ENCODE measurements at regions not wholly inside any gene's neighbourhood (a gene's known extent, or its start where the extent isn't known, plus 50 kb on each side); places are given as distances from the start of the nearest gene placed in this dataset.
A peak's percentile ranks its signal among the peaks of the same experiment; 100 is the strongest.

DNA sequence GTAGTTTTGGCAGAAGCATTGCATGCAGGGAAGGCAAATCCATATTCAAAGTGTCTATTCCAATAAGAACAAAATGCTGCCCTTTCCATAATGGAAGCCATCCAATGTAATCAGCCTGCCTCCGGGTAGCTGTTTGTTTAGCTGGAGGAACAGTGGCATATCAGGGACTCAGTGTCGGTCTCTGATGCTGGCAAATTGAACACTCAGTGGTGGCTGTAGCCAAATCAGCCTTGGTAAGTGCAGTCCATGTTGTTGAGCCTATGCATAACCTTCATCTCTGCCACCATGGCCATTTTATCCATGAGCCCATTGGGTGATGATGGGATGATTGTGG, 147.8 kb upstream of the MAX start:
- no peak for DNase-seq (ENCODE audit: low spot score)

DNA sequence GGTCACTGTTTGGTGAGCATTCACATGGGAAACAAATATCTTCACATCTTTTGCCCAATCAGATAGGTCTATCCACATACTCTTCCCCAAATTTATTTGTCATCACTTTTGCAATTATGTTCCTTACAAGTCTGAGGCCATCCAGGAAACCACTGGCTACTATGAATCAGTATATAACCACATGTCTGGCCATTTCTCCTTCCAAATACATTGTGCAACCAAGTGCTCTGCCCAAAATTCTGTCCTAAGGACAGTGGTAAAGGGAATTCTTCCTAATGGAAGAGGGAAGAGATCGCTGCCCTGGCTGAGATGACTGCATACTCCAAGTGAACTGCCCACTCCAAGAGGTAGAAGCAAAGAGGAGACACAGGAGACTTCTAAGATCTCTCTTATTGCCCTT, 148.9 kb upstream of the MAX start:
- DNase-seq (ENCODE audit: low spot score) = no peak

DNA sequence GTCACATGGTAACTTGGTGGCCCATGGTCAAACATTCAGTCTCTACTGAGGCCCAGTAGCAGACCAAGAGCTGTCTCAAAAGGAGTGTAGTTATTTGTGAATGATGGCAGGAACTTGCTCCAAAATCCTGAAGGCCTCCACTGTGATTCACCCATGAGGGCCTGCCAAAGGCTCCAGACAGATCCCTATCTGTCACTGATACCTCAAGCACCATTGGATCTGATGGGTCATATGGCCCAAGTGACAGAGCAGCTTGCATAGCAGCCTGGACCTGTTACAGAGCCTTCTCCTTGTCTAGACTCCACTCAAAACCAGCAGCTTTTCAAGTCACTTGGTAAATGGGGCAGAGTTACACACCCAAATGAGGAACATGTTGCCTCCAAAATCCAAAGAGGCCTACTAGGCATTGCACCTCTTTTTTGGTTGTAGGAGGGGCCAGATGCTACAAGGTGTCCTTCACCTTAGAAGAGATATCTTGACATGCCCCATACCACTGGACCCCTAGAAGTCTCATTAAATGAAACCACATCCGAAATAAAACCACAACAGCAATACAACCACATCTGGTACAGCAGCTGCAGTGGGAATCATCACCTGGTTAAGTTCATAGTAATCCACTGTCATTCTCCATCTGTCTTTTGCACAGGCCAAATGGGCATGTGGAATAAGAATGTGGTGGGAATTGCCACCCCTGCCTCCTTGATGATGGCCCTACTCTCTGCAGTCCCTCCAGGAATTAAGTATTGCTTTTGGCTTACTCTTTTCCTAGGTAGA, 150.4 kb upstream of the MAX start:
- DNase-seq (ENCODE audit: low spot score) = no peak

DNA sequence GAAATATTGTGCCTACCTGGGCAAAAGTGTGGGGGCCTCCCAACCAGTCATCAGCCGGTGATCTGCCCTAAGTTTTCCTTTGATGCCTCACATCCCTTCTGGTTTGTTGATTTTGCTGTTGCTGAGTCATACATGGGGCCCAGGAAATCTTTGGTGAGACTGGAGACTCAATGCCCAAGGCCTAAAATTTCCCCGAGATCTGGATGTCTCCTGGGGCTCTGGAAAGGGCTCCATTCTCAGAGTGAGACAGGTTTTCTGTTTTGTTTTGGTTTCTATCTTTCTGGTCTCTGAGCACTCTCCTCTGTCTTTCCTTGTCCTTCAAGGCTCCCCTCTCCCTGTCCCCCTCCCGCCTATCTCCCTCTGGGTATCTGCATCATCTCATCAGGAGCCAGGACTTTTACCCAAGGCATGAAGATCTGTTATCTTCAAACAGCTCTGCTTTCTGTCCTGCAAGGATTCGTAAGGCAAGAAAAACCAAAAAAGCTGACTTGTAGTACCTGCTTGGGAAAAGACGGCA, 152.8 kb upstream of the MAX start:
- no peak for DNase-seq (ENCODE audit: low spot score)

DNA sequence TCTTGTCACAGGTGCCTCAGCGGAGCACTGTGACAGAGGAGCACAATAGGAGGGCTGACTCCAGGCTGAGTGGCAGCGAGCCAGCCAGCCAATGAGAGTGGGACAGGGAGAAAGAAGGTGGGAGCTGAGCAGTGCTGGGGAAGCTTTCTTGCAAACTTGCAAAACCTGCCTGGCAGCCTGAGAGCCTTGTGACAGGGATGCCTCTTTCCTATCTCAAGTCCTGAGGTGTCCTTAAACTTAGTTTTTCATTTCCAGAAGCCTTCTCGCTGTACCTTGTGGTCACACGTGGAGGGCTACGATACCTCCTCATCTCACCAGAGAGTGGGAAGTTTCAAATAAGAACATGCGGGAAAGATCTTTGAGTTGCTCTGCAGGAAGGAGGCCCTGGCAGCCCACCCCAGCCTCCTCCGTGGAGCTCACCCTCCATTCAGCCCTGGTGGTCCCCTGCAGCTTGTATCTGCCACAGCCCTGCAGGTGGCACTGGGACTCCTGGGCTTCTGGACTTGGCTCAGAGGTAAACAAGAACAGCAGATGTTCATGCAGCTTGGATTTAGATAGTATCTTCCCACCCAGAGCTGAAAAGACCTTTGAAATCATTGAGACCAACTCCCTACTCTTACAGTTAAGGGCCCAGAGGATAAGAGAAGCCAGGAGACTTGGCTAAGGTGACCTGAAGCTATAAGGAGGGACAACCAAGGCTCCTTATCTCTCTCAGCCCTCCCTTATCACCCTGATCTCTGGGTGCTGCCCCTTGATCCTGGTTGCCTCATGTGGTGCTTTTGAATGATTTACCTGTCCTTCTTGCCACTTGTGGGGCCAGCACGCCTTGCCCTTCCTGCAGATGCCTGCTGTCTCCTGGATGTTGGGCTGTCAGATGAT, 153.5 kb upstream of the MAX start:
- DNase-seq (ENCODE audit: low spot score) = peak; percentile 87

DNA sequence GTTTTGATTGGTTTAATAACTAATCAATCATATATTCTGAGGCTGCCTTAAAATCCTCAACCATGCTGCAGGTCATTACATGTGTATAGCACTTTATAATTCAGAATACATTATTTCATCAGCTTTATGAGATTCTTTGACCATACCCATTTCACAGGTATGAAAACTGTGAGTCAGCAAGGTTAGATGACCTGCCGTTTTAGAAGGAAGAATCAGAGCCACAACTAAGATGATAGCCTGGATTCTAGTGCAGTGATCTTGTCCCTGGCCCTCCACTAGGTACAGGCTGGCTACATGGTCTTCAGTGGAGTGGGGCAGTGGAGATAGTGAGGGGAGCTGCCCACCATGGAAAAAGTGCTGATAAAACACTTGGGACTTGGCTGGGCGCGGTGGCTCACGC, 154.4 kb upstream of the MAX start:
- no peak for DNase-seq (ENCODE audit: low spot score)

DNA sequence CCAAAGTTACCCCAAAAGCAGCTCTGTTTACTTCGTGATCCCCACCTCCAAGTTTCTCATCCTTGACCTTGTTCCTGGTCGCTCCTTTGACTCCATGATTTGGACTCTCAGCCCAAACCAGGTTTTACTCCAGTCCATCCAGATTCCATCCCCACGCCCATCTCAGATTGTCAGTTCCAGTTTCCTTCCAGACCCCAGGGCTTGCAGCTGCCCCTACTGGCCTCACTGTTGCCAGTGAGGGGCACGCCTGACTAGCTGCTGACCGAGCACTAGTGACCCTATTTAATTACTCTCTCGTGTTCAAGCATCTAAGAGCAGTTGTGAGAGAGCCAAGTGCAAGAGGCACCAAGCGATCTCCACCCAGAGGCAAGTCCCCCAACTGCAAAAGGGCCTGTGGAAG, 155.1 kb upstream of the FUT8 start:
- DNase-seq (ENCODE audit: low spot score) = no peak

DNA sequence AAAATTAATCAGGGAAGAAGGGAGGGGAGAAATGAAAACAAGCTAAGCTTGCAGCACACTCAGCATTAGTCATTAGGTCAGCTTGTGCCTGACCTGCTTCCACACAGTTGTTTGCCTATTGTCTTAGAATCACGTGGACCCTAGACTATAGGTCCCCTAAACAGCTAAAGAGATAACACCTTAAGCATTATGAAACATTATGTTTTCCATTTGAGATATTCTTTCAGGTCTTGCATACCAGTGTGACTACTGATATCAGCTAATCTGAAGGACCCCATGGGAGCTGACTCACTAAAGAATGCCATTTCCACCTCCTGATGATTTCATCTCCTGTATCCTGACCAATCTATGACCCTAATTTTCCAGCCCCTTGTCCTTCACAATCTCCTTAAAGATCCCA, 154.1 kb upstream of the FUT8 start:
- DNase-seq (ENCODE audit: low spot score) = peak; percentile 66

DNA sequence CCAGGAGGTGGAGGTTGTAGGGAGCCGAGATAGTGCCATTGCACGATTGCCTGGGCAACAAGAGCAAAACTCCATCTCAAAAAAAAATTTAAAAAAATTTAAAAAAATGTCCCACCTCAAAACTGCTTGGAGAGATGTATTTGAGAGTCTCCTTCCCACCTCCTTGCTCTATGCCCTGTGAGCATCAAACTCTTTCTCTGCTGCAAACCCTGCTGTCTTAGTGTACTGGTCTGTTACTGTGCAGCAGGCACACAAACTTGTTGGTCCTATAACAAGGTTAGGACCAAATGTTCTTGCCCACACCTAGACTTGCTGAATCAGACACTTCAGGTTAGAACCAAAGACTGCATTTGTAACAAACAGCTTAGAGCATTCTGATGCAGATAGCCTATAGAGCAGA, 153.5 kb upstream of the FUT8 start:
- DNase-seq (ENCODE audit: low spot score) = no peak

DNA sequence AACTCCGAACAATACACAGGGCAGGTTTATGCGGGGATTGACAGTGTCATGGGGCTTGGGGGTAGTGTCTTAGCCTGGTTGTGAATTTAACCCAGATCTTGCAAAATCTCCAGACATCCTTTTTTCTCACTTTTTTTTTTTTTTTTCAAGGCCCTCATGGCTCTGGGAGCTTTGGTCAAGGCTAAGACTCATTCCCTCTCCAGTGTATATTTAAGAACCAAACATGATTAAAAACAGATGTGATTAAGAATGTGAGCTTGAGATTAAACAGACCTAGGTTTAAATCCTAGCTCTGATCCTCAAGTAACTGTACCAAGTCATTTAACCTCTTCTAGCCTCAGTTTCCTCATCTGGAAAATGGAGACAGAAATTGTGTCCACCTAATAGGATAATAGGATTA, 151.7 kb upstream of the FUT8 start:
- no peak for DNase-seq (ENCODE audit: low spot score)

DNA sequence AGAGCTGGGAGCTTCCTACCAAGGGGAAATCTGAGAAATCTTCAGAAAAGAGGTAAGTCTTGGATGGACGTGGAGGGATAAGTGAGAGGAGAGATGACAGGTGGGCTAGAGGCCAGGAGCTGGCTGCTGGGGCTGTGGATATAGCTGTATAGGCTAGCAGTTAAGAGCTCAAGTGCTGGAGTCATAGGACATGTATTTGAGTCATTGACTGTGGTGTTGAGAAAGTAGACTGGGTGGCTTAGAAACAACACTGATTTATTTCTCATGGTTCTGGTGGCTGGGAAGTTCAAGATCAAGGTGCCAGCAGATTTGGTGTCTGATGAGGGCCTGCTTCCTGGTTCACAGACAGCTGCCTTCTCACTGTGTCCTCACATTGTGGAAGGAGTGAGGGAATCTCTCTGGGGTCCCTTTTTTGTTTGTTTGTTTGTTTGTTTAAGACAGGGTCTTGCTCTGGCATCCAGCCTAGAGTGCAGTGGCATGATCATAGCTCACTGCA, 151.1 kb upstream of the FUT8 start:
- no peak for DNase-seq (ENCODE audit: low spot score)

DNA sequence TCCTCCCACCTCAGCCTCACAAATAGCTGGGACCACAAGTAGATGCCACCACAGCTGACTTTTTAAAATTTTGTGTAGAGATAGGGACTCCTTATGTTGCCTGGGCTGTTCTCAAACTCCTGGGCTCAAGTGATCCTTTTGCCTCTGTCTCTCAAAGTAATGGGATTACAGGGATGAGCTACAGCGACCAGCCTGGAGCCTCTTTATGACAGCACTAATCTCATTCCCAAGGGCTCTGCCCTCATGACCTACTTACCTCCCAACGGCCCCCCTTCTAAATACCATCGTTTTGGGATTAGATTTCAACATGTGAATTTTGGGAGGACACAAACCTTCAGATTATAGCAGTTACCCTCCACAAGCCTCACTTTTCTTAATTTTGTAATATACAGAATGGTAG, 150.6 kb upstream of the FUT8 start:
- DNase-seq (ENCODE audit: low spot score) = no peak

DNA sequence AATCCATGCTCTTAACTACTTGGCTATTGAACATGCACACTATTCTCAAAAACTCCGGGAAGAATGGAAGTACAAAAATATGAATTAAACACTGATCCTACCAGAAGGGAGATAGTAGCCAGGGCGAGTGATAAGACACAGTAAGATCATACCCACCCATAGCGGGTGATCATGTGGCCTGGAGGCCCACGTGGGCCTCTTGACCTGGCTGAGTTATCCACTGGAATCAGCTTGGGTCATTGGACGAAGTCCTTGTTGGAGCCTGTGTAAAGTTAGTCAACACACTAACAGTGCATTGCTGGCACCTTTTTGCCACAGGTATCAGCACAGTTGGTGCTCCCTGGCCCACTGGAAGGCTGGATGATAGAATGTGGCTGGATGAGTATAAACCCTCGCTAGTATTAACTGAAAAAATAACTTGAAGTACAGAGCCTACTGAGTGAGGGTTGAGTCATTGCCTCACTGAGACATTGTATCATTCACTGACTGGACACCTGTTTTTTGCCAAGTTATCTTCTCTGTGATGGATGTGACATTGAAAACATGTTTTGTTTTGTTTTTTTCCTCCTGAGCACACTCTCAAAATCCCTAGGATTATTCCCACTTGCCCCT, 149.2 kb upstream of the FUT8 start:
- no peak for DNase-seq (ENCODE audit: low spot score)

DNA sequence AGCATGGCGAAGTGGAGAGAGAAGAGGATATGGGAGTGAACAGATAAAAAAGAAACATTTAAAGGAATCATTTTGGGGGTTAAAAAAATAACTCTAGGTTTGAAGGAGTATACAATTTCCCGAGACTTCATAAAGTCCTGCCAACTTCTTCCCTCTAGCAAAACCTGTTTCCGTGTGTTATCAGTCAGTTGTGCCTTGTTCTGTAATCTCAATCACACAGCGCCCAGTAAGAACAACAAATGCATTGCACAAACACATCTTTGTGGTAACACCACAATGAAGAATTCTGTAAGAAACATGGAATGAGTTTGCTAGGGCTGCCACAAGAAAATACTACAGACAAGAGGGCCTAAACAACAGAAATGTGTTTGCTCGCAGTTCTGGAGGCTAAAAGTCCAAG, 144.7 kb upstream of the FUT8 start:
- no peak for DNase-seq (ENCODE audit: low spot score)

DNA sequence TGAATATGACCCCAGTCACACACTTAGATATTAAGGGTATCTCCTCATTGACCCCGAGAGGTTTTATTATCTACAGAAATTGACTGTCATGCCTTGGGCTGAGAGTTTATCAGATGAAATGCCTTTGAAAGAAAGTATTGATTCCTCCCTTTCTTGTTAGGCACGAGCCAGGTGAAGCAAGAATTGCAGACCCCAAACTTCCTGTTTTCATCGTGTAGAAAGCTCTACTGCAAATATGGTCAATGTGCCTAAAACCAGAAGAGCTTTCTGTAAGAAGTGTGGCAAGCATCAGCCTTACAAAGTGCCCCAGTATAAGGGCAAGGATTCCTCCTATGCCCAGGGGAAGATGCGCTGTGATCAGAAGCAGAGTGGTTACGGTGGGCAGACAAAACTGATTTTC, 143.9 kb upstream of the FUT8 start:
- DNase-seq (ENCODE audit: low spot score) = no peak

DNA sequence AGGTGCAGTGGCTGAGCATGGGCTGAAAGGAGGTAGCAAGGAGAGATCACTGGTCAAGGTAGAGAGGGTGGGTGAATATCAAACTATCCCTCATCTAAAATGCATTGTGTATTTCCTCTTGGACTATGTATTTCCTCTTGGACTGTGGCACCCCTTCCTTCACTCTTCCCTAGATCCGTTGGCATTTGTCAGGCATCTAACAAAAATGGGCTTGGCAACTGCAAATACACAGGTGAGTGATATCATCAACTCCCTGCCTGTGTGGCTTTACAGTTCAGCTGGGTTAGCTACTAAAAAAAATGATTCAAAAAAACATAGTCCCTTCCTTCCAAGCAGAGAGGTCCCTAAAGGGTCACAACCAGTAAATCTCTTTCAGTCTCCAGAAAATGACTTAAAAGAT, 142.8 kb upstream of the FUT8 start:
- no peak for DNase-seq (ENCODE audit: low spot score)

DNA sequence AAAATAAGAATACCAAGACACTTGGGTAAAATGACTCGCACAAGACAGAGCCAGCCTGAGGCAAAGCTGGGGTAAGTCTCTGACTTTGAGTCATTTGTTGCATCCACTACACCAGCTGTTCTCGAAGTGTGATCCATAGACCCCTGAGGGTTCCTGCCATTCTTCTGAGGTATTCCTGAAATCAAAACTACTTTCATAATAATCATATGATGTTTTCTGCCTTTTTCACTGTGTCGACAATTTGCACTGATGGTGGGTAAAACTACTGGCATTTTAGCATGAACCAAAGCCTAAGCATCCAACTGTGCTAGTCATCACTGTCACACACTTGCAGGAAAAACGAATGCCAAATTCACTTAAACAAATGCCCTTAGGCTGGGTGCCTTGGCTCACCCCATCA, 135.5 kb upstream of the FUT8 start:
- DNase-seq (ENCODE audit: low spot score) = no peak

DNA sequence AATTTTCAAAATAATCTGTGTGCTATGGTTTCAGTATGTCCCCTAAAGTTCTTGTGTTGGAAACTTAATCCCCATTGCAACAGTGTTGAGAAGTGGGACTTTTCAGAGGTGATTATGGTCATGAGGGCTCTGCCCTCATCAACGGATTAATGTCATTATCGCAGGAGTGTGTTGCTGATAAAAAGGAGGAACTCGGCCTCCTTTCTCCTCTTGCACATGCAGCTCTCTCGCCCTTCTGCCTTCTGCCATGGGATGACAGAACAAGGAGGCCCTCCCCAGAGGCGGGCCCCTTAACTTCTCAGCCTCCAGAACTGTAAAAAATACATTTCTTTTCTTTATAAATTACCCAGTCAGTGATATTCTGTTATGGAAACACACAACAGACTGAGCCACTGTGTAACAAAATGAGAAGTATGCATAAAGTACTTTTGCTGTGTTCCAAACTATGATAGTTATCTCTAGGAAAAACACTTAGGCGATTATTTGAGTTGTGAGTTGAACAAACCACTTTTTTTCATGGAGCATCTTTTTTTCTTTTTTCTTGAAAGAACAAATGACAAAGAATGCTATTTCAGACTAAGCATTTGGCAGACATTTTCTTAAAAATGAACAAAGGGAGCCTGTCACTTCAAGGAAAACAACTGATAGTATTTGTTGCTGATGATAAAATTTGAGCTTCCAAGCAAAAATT, 134.8 kb upstream of the FUT8 start:
- DNase-seq (ENCODE audit: low spot score) = no peak

DNA sequence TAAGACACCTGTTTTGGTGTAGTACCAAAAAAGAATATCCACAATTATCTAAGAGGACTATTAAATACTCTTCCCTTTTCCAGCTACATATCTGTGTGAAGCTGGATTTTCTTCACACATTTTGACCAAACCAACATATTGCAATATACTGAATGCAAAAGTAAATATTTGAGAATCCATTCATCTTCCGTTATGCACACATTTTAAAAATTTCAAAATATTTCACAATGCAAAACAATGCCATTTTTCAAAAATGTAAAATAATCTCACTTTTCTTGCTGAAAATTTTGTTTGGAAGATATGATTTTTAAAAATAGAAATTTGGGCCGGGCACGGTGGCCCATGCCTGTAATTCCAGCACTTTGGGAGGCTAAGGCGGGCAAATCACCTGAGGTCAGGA, 133.9 kb upstream of the FUT8 start:
- DNase-seq (ENCODE audit: low spot score) = no peak

DNA sequence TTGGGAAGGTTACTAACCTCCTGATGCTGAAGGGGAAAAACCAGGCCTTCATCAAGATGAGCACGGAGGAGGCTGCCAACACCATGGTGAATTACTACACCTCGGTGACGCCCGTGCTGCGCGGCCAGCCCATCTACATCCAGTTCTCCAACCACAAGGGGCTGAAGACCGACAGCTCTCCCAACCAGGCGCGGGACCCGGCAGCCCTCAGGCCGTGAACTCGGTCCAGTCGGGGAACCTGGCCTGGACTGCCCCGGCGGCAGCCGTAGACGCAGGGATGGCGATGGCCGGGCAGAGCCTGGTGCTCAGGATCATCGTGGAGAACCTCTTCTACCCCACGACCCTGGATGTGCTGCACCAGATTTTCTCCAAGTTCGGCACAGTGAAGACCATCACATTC, 133.0 kb upstream of the FUT8 start:
- no peak for DNase-seq (ENCODE audit: low spot score)

DNA sequence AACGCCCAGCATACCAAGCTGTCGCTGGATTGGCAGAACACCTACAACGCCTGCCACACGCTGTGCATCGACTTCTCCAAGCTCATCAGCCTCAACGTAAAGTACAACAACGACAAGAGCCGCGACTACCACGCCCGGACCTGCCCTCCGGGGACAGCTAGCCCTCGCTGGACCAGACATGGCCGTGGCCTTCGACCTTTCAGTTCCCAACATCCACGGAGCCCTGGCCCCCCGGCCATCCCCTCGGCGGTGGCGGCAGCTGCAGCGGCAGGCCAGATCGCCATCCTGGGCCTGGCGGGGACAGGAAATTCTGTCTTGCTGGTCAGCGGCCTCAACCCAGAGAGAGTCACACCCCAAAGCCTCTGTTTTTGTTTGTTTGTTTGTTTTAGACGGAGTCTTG, 132.6 kb upstream of the FUT8 start:
- DNase-seq (ENCODE audit: low spot score) = no peak

DNA sequence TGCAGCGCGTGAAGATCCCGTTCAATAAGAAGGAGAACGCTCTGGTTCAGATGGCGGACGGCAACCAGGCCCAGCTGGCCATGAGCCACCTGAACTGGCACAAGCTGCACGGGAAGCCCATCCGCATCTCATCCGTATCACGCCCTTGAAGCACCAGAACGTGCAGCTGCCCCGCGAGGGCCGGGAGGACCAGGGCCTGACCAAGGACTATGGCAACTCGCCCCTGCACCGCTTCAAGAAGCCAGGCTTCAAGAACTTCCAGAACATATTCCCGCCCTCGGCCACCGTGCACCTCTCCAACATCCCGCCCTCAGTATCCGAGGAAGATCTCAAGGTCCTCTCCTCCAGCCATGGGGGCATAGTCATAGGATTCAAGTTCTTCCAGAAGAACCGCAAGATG, 131.9 kb upstream of the FUT8 start:
- no peak for DNase-seq (ENCODE audit: low spot score)

Measured in mucosa of gallbladder (tissue), 1 donor.